Common myeloid progenitor, CD34-positive (primary cell): ENCODE measurements at regions not wholly inside any gene's neighbourhood (a gene's known extent, or its start where the extent isn't known, plus 50 kb on each side); places are given as distances from the start of the nearest gene placed in this dataset.

Source experiments
- CTCF ChIA-PET: fragments of 350-600 bp; sonication (Branson Sonifier 250); formaldehyde crosslinking; loops from one replicate; lab custom pipeline; 2021; ENCODE audit warnings: antibody characterized with exemption; lab: Charles Lee
- POLR2A ChIA-PET: fragments of 350-600 bp; sonication (Branson Sonifier 250); formaldehyde crosslinking; loops from one replicate; lab custom pipeline; 2021; ENCODE audit warnings: antibody characterized with exemption; lab: Charles Lee
- DNase-seq, 3 donors: peaks; one replicate each; pipeline versions ENCODE4 v3.0.0 to v3.0.0-alpha.2; 2013
- H3K27ac ChIP-seq, 2 experiments: 1 replicate in 1 of 2; 2 replicates in 1 of 2; pipeline ENCODE4 v1.7.0; 2013; ENCODE audit warnings: inconsistent platforms in 2 of 2, low read length in 2 of 2, mild to moderate bottlenecking in 2 of 2, low read depth in 1 of 2, moderate library complexity in 1 of 2; ENCODE audit not compliant: severe bottlenecking in 2 of 2, insufficient read depth in 1 of 2, poor library complexity in 1 of 2
- H3K27me3 ChIP-seq, 5 experiments: replicated peaks in 2 of 5; 1 replicate in 3 of 5; 2 replicates in 2 of 5; pipeline versions ENCODE4 v1.6.1 to v1.7.0; 2013; ENCODE audit warnings: low read length in 4 of 5, mild to moderate bottlenecking in 2 of 5, moderate library complexity in 2 of 5, inconsistent platforms in 1 of 5; ENCODE audit not compliant: insufficient read depth in 5 of 5, control insufficient read depth in 4 of 5
- H3K36me3 ChIP-seq, 4 experiments: 1 replicate in 2 of 4; 2 replicates in 2 of 4; pipeline versions ENCODE4 v1.6.1 to v1.7.0; 2013; ENCODE audit warnings: low read length in 3 of 4, control low read depth in 1 of 4, mild to moderate bottlenecking in 1 of 4; ENCODE audit not compliant: control insufficient read depth in 4 of 4, insufficient read depth in 4 of 4
- H3K4me1 ChIP-seq, 4 experiments: 1 replicate in 3 of 4; 2 replicates in 1 of 4; pipeline versions ENCODE4 v1.6.1 to v1.7.1; 2013; ENCODE audit warnings: low read length in 3 of 4, mild to moderate bottlenecking in 3 of 4, control low read depth in 1 of 4, inconsistent platforms in 1 of 4, moderate library complexity in 1 of 4; ENCODE audit not compliant: control insufficient read depth in 4 of 4, insufficient read depth in 4 of 4; ENCODE audit errors: control extremely low read depth in 1 of 4
- H3K4me3 ChIP-seq, 7 experiments: 1 replicate in 4 of 7; 2 replicates in 3 of 7; pipeline versions ENCODE4 v1.5.1 to v1.7.0; 2013; ENCODE audit warnings: mild to moderate bottlenecking in 7 of 7, low read length in 6 of 7, moderate library complexity in 6 of 7, inconsistent platforms in 2 of 7, low read depth in 2 of 7, control low read depth in 1 of 7; ENCODE audit not compliant: insufficient read depth in 4 of 7, control insufficient read depth in 1 of 7; ENCODE audit errors: extremely low read depth in 1 of 7
- H3K9me3 ChIP-seq, 5 experiments: 1 replicate in 4 of 5; 2 replicates in 1 of 5; pipeline versions ENCODE4 v1.6.1 to v1.7.1; 2013; ENCODE audit warnings: low read length in 4 of 5, mild to moderate bottlenecking in 2 of 5, inconsistent platforms in 1 of 5, low read depth in 1 of 5, moderate library complexity in 1 of 5; ENCODE audit not compliant: control insufficient read depth in 4 of 5, insufficient read depth in 2 of 5; ENCODE audit errors: control extremely low read depth in 1 of 5
- WGBS: methylation state at CpG from one replicate; pipeline ENCODE4 v1.1.5; 2013; ENCODE audit not compliant: insufficient coverage; 5-methylcytosine and 5-hydroxymethylcytosine counted together

- peaks cover 0 to 92% (median 24%) of the 10 kb centered on the region in 5 experiments for H3K27me3 ChIP-seq
- no peak overlapping the region for H3K4me3 ChIP-seq
- no peaks in the 10 kb centered on the region for H3K36me3 ChIP-seq
- H3K4me1 ChIP-seq = peaks cover 0 to 6% (median 3%) of the 10 kb centered on the region in 4 experiments
- ChIA-PET POLR2A (no interaction called here), CTCF (no interaction called here)
- no peaks in the 10 kb centered on the region for H3K9me3 ChIP-seq
- DNase-seq = no peak
- no peak overlapping the region for H3K27ac ChIP-seq
- 88% methylated on average over 4 of the region's 4 CpGs for WGBS
Observed at GRCh38 chr17:79521225-79521624, 89.6 kb downstream of the RBFOX3 start.

GRCh38 chr17:79520167-79521165 is 90.4 kb downstream of the RBFOX3 start:
- DNase-seq = no peak

GRCh38 chr17:79519601-79520000 is 91.2 kb downstream of the RBFOX3 start:
- Histone ChIP-seq H3K4me3 (no peak overlapping the region), H3K9me3 (no peaks in the 10 kb centered on the region), H3K27ac (no peak overlapping the region), H3K36me3 (no peaks in the 10 kb centered on the region), H3K4me1 (peaks cover 0 to 6% (median 3%) of the 10 kb centered on the region in 4 experiments), H3K27me3 (peaks cover 0 to 80% (median 21%) of the 10 kb centered on the region in 5 experiments)
- 91% methylated on average over 11 of the region's 11 CpGs for WGBS
- CTCF ChIA-PET = no interaction called here
- DNase-seq = no peak
- POLR2A ChIA-PET = no interaction called here

More at GRCh38 chr17:79520167-79521165, 90.4 kb downstream of the RBFOX3 start:
- POLR2A ChIA-PET = no interaction called here
- H3K4me3 ChIP-seq = no peak overlapping the region
- CTCF ChIA-PET = no interaction called here
- H3K9me3 ChIP-seq = no peaks in the 10 kb centered on the region
- no peaks in the 10 kb centered on the region for H3K36me3 ChIP-seq
- WGBS = 88% methylated on average over 39 of the region's 39 CpGs
- H3K27ac ChIP-seq = no peak overlapping the region
- peaks cover 0 to 6% (median 3%) of the 10 kb centered on the region in 4 experiments for H3K4me1 ChIP-seq
- H3K27me3 ChIP-seq = peaks cover 0 to 86% (median 24%) of the 10 kb centered on the region in 5 experiments

- Histone ChIP-seq H3K27ac (no peak overlapping the region), H3K4me1 (peaks cover 0 to 6% (median 3%) of the 10 kb centered on the region in 4 experiments), H3K9me3 (peaks cover 0 to 3% (median 0%) of the 10 kb centered on the region in 5 experiments), H3K27me3 (peaks cover 0 to 75% (median 13%) of the 10 kb centered on the region in 5 experiments), H3K4me3 (no peak overlapping the region), H3K36me3 (no peaks in the 10 kb centered on the region)
- DNase-seq = no peak
- CTCF ChIA-PET = no interaction called here
- POLR2A ChIA-PET = no interaction called here
- WGBS = 33% methylated on average over 28 of the region's 31 CpGs
Observed at GRCh38 chr17:79518585-79519523, 92.0 kb downstream of the RBFOX3 start.

- CTCF ChIA-PET = no interaction called here
- H3K27ac ChIP-seq = no peak overlapping the region
- 70% methylated on average over 17 of the region's 24 CpGs for WGBS
- H3K4me1 ChIP-seq = peaks cover 0 to 6% (median 3%) of the 10 kb centered on the region in 4 experiments
- POLR2A ChIA-PET = no interaction called here
- peaks cover 0 to 11% (median 7%) of the 10 kb centered on the region in 5 experiments for H3K9me3 ChIP-seq
- H3K27me3 ChIP-seq = peaks cover 0 to 68% (median 10%) of the 10 kb centered on the region in 5 experiments
- no peaks in the 10 kb centered on the region for H3K36me3 ChIP-seq
- no peak for DNase-seq
- no peak overlapping the region for H3K4me3 ChIP-seq
Observed at GRCh38 chr17:79517827-79518584, 92.8 kb downstream of the RBFOX3 start.

GRCh38 chr17:79515646-79516571 is 94.9 kb downstream of the RBFOX3 start:
- CTCF ChIA-PET = no interaction called here

More at GRCh38 chr17:79515646-79516571, 94.9 kb downstream of the RBFOX3 start:
- Histone ChIP-seq H3K36me3 (no peaks in the 10 kb centered on the region), H3K27me3 (peaks cover 0 to 51% (median 10%) of the 10 kb centered on the region in 5 experiments), H3K9me3 (peaks cover 0 to 26% (median 10%) of the 10 kb centered on the region in 5 experiments), H3K27ac (no peak overlapping the region), H3K4me1 (peaks cover 0 to 6% (median 3%) of the 10 kb centered on the region in 4 experiments), H3K4me3 (no peak overlapping the region)
- 84% methylated on average over 14 of the region's 21 CpGs for WGBS
- POLR2A ChIA-PET = no interaction called here
- DNase-seq = no peak
